ENCODE measurements at regions not wholly inside any gene's neighbourhood (a gene's known extent, or its start where the extent isn't known, plus 50 kb on each side); places are given as distances from the start of the nearest gene placed in this dataset.
"Not testable (repeated sequence)": the region's sequence is repeated elsewhere in the genome, so short reads cannot be mapped to it uniquely, and the experiment has no call there.

- DNase-seq (ENCODE audit: low spot score) = no peak
Observed at GRCh38 chr1:197985351-197985750, 68.2 kb downstream of the LHX9 start.

- DNase-seq (ENCODE audit: low spot score) = no peak
Observed at GRCh38 chr1:197986817-197987216, 69.6 kb downstream of the LHX9 start.

DNA sequence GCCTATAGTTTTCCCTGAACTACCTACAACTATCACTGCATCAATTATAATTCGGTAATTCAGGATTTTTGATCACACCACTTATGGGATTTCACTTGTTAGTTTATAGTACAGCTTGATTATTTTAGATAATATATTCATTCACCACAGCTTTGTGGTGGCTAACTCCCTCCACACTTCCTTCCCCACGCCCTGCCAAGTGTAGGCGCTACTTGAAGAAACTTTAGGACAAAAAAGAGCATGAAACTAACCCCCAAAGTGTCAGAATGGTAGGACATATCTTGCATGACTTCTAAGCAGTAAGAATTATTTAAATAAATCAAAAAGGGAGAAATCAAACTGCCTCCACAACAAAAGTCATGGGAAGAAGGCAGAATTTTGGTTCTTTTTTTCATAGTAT is 70.1 kb downstream of the LHX9 start:
- no peak for DNase-seq (ENCODE audit: low spot score)

GRCh38 chr1:197988581-197988980 is 71.4 kb downstream of the LHX9 start:
- not testable (repeated sequence) for DNase-seq (ENCODE audit: low spot score)

DNA sequence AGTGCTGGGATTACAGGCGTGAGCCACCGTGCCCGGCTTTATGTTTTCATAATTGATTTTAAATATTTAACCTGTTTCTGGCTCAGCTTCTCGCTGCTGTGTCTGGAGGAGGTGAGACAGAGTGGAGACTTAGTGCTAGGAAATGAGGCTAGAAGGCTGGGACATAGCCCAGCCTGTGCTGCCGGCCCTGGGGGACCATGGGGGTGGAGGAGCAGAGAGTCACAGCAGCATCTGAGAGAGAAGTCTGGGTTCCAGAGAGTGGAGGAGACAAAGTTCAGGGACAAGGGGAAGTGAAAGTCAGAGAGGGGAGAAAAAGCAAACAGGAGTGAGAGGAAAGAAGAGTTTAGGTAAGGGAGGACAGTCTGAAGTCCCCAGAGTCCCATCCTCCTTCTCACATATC is 71.9 kb downstream of the LHX9 start:
- peak; percentile 22 for DNase-seq (ENCODE audit: low spot score)

- no peak for DNase-seq (ENCODE audit: low spot score)
Observed at GRCh38 chr1:197991594-197991993, 74.4 kb downstream of the LHX9 start.

- DNase-seq (ENCODE audit: low spot score) = no peak
Observed at GRCh38 chr1:197994907-197995407, 77.8 kb downstream of the LHX9 start.

- DNase-seq (ENCODE audit: low spot score) = no peak
Observed at GRCh38 chr1:197995408-197996258, 78.5 kb downstream of the LHX9 start.

- not testable (repeated sequence) for DNase-seq (ENCODE audit: low spot score)
Observed at GRCh38 chr1:197996259-197996512, 79.0 kb downstream of the LHX9 start.

DNA sequence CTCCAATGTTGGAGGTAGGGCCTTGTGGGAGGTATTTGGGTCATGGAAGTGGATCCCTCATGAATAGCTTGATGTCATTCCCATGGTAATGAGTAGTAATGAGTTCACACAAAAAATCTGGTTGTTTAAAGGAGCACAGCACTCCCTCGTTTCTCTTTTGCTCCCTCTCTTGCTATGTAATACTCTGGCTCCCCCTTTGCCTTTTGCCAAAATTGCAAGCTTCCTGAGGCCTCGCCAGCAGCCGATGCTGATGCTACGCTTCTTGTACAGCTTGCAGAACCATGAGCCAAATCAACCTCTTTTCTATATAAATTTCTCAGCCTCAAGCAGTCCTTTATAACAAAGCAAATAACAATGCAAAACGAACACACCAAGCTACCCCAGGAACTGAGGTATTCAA is 80.9 kb downstream of the LHX9 start:
- DNase-seq (ENCODE audit: low spot score) = no peak

DNA sequence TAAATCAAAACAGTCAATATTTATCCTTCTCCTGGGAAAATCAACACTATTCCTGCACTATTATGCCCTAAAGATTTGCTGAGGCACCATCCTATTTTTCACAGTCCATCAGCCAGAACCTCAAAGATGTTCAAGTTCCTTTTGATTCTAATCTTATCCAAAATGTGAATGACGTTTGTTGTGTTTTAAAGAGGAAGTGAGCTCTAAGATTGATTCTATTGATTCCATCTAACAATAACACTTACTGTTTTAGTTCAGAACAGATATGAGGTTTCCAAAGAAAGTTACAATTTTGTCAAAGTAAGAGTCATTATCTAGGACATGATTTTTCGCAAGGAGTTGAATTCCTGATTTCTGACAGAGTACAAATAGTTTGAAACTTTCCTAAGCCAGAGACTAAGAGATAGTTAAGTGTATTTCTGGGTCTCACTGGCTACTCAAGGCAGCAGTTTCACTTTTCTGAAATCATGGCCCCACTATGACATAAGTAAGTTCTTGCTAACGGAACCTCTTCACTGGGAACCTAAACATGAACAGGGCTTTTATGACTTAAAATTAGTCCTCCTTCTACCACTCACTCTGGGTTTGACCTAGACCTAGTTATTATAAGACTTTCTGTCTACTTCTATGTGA is 84.7 kb downstream of the LHX9 start:
- no peak for DNase-seq (ENCODE audit: low spot score)

- DNase-seq (ENCODE audit: low spot score) = no peak
Observed at GRCh38 chr1:198003468-198003867, 86.3 kb downstream of the LHX9 start.

DNA sequence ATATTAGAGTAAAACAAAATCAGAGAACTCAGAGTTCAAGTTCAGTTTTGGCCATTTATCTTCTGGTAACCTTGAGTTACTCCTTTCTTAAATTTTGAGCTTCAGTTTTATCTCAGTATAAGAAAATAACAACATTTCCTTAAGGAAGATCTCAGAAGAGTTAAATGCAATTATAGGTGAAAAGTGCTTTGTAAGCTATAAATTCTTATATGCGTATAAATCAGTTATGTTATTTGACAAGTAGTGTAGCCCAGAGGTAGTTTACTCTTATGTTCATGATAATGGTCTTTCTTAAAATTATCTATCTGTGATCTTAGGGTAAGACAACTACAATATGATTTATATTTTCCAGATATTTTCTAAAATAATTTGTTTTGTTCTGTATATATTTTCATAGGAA is 89.8 kb downstream of the LHX9 start:
- no peak for DNase-seq (ENCODE audit: low spot score)

DNA sequence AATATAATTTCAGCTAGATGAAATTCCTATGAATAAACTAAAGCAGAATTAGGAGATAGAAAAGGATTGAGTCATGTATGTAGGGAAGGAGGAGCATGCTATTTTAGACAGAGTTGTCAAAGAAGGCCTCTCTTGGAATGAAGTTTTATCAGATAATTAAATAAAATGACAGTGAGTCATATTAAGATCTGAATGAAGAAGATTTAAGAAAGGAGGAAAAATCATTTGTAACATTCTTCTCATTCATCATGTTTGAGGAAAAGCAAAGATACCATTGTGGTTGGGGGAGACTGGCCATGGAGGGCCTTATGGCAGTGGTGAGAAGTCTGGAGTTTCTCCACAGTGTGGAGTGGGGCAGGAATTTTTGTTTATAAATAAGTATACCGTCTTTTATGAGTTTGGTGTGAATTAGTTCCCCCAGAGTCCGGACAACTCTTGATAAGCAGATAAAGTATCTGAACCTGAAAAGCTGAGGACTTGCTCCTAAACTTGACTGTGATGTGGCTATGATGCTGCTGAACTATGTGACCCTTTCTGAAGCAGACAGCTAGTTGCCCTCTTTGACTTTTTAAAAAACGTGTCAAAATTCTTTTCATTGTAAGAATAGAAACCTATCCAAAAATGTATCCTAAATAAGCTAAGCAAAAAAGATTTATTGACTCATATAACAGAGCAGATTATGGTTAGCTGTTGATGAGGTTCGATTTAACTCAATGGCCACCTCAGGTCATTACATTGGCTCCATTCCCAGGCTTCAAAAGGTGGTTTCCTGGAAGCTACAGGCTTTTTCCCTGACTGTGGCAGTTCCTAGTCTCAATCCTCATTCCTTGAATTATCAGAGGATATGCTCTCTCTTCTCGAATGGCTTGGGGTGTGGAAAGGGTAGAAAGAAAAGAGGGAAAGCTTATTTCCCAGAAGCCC is 90.8 kb downstream of the LHX9 start:
- no peak for DNase-seq (ENCODE audit: low spot score)

GRCh38 chr1:198014355-198014754 is 97.2 kb downstream of the LHX9 start:
- no peak for DNase-seq (ENCODE audit: low spot score)

GRCh38 chr1:198015309-198015708 is 98.1 kb downstream of the LHX9 start:
- DNase-seq (ENCODE audit: low spot score) = no peak

GRCh38 chr1:198018529-198018928 is 101.4 kb downstream of the LHX9 start:
- no peak for DNase-seq (ENCODE audit: low spot score)

DNA sequence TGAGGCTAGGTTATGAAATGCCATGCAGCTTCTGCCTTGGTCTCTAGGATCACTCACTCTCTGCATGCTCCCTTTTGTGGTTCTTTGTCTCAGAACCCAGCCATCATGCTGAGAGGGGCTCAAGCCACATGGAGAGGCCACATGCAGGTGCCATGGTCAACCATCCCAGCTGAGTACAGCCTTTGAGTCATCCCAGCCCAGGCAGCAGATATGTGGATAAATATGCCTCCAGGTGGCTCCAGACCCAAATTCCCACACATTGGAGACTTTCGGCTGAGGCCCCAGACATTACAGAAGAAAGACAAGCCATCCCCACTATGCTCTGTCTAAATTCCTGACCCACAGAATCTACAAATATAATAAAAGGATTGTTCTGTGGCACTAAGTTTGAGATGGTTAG is 102.0 kb downstream of the LHX9 start:
- DNase-seq (ENCODE audit: low spot score) = no peak

DNA sequence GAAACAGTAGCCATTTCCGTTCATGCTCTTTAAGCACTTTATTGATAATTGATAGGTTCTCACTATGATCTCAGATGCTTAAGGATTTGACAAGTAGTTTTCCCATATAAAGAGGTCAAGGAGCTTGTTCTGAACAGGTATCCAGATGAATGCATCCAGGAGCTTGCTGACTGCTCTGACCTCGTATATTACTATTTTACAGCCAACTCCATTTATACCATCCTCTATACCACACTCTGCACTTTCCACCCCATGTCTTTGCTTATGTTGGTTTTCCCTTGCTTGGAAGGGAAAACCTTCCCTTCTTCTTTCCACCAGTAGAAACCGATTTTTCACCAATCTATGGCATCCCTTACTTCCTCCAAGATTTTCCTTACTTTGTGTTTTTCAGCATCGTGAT is 107.2 kb downstream of the LHX9 start:
- DNase-seq (ENCODE audit: low spot score) = no peak

DNA sequence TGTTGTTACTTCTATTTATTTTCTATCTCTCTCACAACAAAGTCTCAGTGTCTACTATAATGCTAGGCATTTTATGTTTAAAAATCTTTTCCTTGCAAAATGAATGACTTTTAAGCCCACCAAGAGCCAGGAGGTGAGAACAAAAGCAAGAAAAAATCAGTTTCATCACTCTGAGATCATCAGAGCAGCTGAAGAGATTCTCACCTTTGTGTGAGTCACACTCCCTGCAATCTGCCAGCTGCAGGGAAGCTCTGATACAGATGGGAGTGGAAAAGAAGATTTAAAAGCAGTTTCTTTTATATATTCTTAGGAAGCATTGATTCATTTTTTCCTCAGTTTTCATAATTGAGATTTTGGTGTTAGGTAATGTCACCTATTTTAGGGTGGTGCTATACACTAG is 107.6 kb downstream of the LHX9 start:
- DNase-seq (ENCODE audit: low spot score) = no peak

DNA sequence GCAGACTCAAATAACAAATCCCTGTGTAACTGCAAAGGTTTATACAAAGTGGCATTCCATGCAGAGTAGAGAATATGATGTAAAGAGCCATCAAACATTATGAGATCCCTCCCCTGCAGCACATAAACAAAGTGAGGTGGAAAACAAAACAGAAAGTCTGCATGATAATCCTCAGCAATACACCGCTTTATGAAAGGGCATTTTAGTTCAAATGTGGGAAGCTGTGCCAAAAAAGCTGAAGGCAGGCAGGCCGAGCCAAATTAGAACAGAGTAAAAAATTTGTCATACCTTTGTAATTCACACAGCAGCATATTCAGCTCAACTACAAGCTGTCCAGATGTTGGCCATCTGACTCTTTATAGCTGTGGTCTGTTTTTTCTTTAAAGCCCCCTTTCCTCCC is 113.5 kb downstream of the LHX9 start:
- no peak for DNase-seq (ENCODE audit: low spot score)

GRCh38 chr1:198031086-198031485 is 113.9 kb downstream of the LHX9 start:
- DNase-seq (ENCODE audit: low spot score) = no peak

GRCh38 chr1:198032668-198033067 is 115.5 kb downstream of the LHX9 start:
- no peak for DNase-seq (ENCODE audit: low spot score)
